CD4-positive, alpha-beta T cell (primary cell): ENCODE measurements at regions not wholly inside any gene's neighbourhood (a gene's known extent, or its start where the extent isn't known, plus 50 kb on each side); places are given as distances from the start of the nearest gene placed in this dataset.
A peak's percentile ranks its signal among the peaks of the same experiment; 100 is the strongest.

Experiments
- ATAC-seq: fragments of 200-7000 bp; cut with Tn5 transposase; one replicate; pipeline ENCODE4 v1.10.0; 2022; ENCODE audit warnings: mild to moderate bottlenecking; ENCODE audit not compliant: poor library complexity
- CTCF ChIA-PET: fragments of 350-600 bp; sonication (Branson Sonifier 250); formaldehyde crosslinking; loops from one replicate; lab custom pipeline; 2021; ENCODE audit warnings: antibody characterized with exemption, inconsistent platforms; lab: Charles Lee
- POLR2A ChIA-PET: fragments of 350-600 bp; sonication (Branson Sonifier 250); formaldehyde crosslinking; loops from one replicate; lab custom pipeline; 2021; ENCODE audit warnings: antibody characterized with exemption, inconsistent platforms; lab: Charles Lee
- DNase-seq, 14 experiments: peaks; one replicate each; pipeline ENCODE4 v3.0.0-alpha.2; 2013 to 2020; ENCODE audit warnings: mixed read lengths in 2 of 14
- H3K27ac ChIP-seq, 2 donors: one replicate each; pipeline versions ENCODE4 v1.5.1 to v1.7.0; 2013; ENCODE audit warnings: low read length in 2 of 2, low read depth in 1 of 2, mild to moderate bottlenecking in 1 of 2
- H3K27me3 ChIP-seq, 2 experiments: 1 replicate in 1 of 2; 2 replicates in 1 of 2; pipeline versions ENCODE4 v1.6.1 to v1.7.0; 2013; ENCODE audit warnings: low read length in 2 of 2, control low read depth in 1 of 2, mild to moderate bottlenecking in 1 of 2, moderate library complexity in 1 of 2; ENCODE audit not compliant: insufficient read depth in 2 of 2, control insufficient read depth in 1 of 2
- H3K36me3 ChIP-seq: one replicate; pipeline ENCODE4 v1.6.1; 2013; ENCODE audit warnings: low read length, control low read depth; ENCODE audit not compliant: insufficient read depth
- H3K4me1 ChIP-seq: one replicate; pipeline ENCODE4 v1.6.1; 2013; ENCODE audit warnings: low read length, control low read depth; ENCODE audit not compliant: insufficient read depth
- H3K4me3 ChIP-seq: one replicate; pipeline ENCODE4 v1.5.1; 2013; ENCODE audit warnings: mild to moderate bottlenecking, low read length, moderate library complexity
- H3K9me3 ChIP-seq, 2 experiments: 1 replicate in 1 of 2; 2 replicates in 1 of 2; pipeline versions ENCODE4 v1.6.1 to v1.7.0; 2013; ENCODE audit warnings: low read length in 2 of 2, mild to moderate bottlenecking in 2 of 2, control low read depth in 1 of 2, moderate library complexity in 1 of 2; ENCODE audit not compliant: control insufficient read depth in 1 of 2, insufficient read depth in 1 of 2
- H3K27ac Mint-ChIP-seq: one replicate; pipeline ENCODE4 v1.8.0; 2020; ENCODE audit warnings: mixed read lengths
- H3K27me3 Mint-ChIP-seq: one replicate; pipeline ENCODE4 v1.8.0; 2021; ENCODE audit warnings: mixed read lengths
- H3K36me3 Mint-ChIP-seq: one replicate; pipeline ENCODE4 v1.8.0; 2021; ENCODE audit warnings: low read depth, mixed read lengths
- H3K4me1 Mint-ChIP-seq: one replicate; pipeline ENCODE4 v1.8.0; 2021; ENCODE audit warnings: low read depth, mixed read lengths
- H3K4me3 Mint-ChIP-seq: one replicate; pipeline ENCODE4 v1.8.0; 2020; ENCODE audit warnings: mild to moderate bottlenecking, mixed read lengths
- H3K9me3 Mint-ChIP-seq: one replicate; pipeline ENCODE4 v1.8.0; 2020; ENCODE audit warnings: mixed read lengths
- intact Hi-C, 2 experiments: fragments of 100-400 bp; cut with DNase I in 1 of 2; cut with micrococcal nuclease in 1 of 2; formaldehyde crosslinking; loops; one replicate each; pipeline versions ENCODE4 v1.15.1 to v1.9.0; 2023 to 2025; cut with DNase I, micrococcal nuclease
- TF ChIP-seq, protein P1 (sequence below): fragments of 200-600 bp; IDR thresholded peaks from one replicate; pipeline ENCODE4 v1.8.0; 2022; ENCODE audit warnings: antibody characterized with exemption, mild to moderate bottlenecking

DNA sequence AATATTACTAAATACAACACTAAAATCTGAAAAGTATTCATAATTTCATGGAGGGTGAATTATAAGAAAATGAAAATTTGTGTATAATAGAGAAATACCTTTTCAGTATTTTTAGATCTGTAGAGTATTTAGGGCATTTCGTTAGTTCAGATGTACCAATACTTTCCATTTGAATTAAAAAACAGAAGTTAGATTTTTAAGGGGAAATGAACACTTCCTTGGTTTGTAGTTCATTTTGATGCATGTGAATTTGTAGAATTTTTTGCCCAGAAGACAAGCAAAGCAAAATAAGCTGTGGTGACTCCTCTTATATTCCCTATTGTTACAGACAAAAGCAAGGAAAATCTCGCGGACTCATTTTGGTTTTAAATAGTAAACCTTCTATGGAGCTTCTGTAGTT is 209.0 kb upstream of the RPS23 start:
- CTCF ChIA-PET: no interaction called here
- Histone ChIP-seq H3K36me3 (no peaks in the 10 kb centered on the region), H3K27me3 (no peaks in the 10 kb centered on the region), H3K27ac (no peak overlapping the region), H3K9me3 (no peaks in the 10 kb centered on the region), H3K4me1 (no peaks in the 10 kb centered on the region), H3K4me3 (no peak overlapping the region)
- intact Hi-C loops: no loop called here
- ATAC-seq: no peak
- peaks cover 8% of the 10 kb centered on the region for H3K27me3 Mint-ChIP-seq
- H3K4me3 Mint-ChIP-seq: no peak overlapping the region
- H3K9me3 Mint-ChIP-seq: no peaks in the 10 kb centered on the region
- TF ChIP-seq, protein P1, sequence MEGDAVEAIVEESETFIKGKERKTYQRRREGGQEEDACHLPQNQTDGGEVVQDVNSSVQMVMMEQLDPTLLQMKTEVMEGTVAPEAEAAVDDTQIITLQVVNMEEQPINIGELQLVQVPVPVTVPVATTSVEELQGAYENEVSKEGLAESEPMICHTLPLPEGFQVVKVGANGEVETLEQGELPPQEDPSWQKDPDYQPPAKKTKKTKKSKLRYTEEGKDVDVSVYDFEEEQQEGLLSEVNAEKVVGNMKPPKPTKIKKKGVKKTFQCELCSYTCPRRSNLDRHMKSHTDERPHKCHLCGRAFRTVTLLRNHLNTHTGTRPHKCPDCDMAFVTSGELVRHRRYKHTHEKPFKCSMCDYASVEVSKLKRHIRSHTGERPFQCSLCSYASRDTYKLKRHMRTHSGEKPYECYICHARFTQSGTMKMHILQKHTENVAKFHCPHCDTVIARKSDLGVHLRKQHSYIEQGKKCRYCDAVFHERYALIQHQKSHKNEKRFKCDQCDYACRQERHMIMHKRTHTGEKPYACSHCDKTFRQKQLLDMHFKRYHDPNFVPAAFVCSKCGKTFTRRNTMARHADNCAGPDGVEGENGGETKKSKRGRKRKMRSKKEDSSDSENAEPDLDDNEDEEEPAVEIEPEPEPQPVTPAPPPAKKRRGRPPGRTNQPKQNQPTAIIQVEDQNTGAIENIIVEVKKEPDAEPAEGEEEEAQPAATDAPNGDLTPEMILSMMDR: no peak
- POLR2A ChIA-PET: no interaction called here
- H3K36me3 Mint-ChIP-seq: no peaks in the 10 kb centered on the region
- H3K4me1 Mint-ChIP-seq: no peaks in the 10 kb centered on the region
- no peak overlapping the region for H3K27ac Mint-ChIP-seq
- peak in 1 of 14 experiments; percentile 6 for DNase-seq

DNA sequence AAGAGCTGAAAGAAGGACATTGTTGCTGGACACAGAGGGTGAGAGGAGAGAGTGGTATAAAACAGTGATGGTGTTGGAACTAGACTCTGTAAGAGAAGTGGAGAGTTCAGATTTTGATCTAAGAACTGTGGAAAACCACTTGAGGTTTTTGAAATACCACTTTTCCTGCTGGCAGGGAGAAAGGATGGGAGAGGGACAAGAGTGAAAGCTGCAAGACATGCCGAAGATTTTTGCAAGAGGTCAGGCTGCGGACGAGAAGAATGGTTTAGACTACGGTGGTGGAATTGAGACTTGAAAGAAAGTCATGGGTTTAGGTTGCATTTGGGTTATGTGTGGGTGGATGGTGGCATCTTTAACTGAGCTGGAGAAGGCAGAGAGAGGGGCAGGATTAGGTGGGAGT is 202.2 kb upstream of the RPS23 start:
- H3K9me3 Mint-ChIP-seq: no peaks in the 10 kb centered on the region
- TF ChIP-seq, protein P1: no peak
- ATAC-seq: no peak
- no peaks in the 10 kb centered on the region for H3K4me1 Mint-ChIP-seq
- Histone ChIP-seq H3K4me1 (no peaks in the 10 kb centered on the region), H3K4me3 (no peak overlapping the region), H3K27me3 (no peaks in the 10 kb centered on the region), H3K27ac (no peak overlapping the region), H3K36me3 (no peaks in the 10 kb centered on the region), H3K9me3 (no peaks in the 10 kb centered on the region)
- no peak overlapping the region for H3K27ac Mint-ChIP-seq
- peaks cover 24% of the 10 kb centered on the region for H3K27me3 Mint-ChIP-seq
- ChIA-PET CTCF (no interaction called here), POLR2A (no interaction called here)
- H3K36me3 Mint-ChIP-seq: no peaks in the 10 kb centered on the region
- H3K4me3 Mint-ChIP-seq: no peak overlapping the region
- intact Hi-C loops: no loop called here
- no peak for DNase-seq

DNA sequence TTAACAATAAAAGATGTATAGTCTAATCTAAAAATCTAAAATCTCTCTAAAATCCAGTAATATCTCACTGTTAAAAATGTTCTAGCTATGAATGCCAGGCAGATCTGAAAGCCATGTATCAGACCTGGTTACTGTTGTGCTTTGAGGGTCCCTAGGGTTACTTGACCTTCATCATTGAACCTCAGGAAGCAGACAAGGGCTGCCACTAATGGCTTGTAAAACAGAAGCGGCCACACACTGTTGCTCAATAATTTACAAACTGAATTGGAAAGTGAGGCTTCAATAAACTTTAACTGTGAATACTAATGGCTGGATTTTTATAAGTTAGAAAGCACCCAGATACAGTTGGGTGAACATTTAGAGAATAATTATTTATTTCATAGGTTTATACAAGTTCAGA is 198.0 kb upstream of the RPS23 start:
- DNase-seq (no peak), ATAC-seq (no peak)
- no peak overlapping the region for H3K27ac Mint-ChIP-seq
- Histone ChIP-seq H3K9me3 (no peaks in the 10 kb centered on the region), H3K27me3 (no peaks in the 10 kb centered on the region), H3K4me1 (no peaks in the 10 kb centered on the region), H3K27ac (no peak overlapping the region), H3K4me3 (no peak overlapping the region), H3K36me3 (no peaks in the 10 kb centered on the region)
- H3K36me3 Mint-ChIP-seq: no peaks in the 10 kb centered on the region
- H3K4me3 Mint-ChIP-seq: no peak overlapping the region
- intact Hi-C loops: no loop called here
- ChIA-PET POLR2A (no interaction called here), CTCF (no interaction called here)
- no peaks in the 10 kb centered on the region for H3K9me3 Mint-ChIP-seq
- no peaks in the 10 kb centered on the region for H3K4me1 Mint-ChIP-seq
- peaks cover 16% of the 10 kb centered on the region for H3K27me3 Mint-ChIP-seq
- TF ChIP-seq, protein P1: no peak
